WTC11 (cell line): ENCODE measurements at regions not wholly inside any gene's neighbourhood (a gene's known extent, or its start where the extent isn't known, plus 50 kb on each side); places are given as distances from the start of the nearest gene placed in this dataset.

ENCODE experiments used
- ATAC-seq: fragments of 200-7000 bp; cut with Tn5 transposase; 2 replicates; pipeline ENCODE4 v1.10.0; 2021; ENCODE audit warnings: mild to moderate bottlenecking, moderate library complexity
- CTCF ChIA-PET: fragments of 300-600 bp; sonication (Branson Sonifier 250); formaldehyde crosslinking; loops from one replicate; lab custom pipeline; 2021; ENCODE audit warnings: antibody characterized with exemption; lab: Charles Lee
- POLR2A ChIA-PET: fragments of 350-600 bp; sonication (Branson Sonifier 250); formaldehyde crosslinking; loops from one replicate; lab custom pipeline; 2021; ENCODE audit warnings: antibody characterized with exemption; lab: Charles Lee
- DNase-seq: peaks from one replicate; pipeline ENCODE4 v3.0.0; 2021; ENCODE audit warnings: low spot score
- H3K27ac Mint-ChIP-seq: 2 replicates; pipeline ENCODE4 v1.8.0; 2021; ENCODE audit warnings: mixed read lengths
- H3K27me3 Mint-ChIP-seq: 2 replicates; pipeline ENCODE4 v1.8.0; 2021; ENCODE audit warnings: low read depth, mild to moderate bottlenecking, moderate library complexity, mixed read lengths
- H3K36me3 Mint-ChIP-seq: 2 replicates; pipeline ENCODE4 v1.8.0; 2021; ENCODE audit warnings: mixed read lengths
- H3K4me1 Mint-ChIP-seq: 2 replicates; pipeline ENCODE4 v1.8.0; 2022; ENCODE audit warnings: mixed read lengths
- H3K4me3 Mint-ChIP-seq: 2 replicates; pipeline ENCODE4 v1.8.0; 2021; ENCODE audit warnings: mild to moderate bottlenecking, moderate library complexity, mixed read lengths
- H3K9me3 Mint-ChIP-seq: 2 replicates; pipeline ENCODE4 v1.8.0; 2021; ENCODE audit warnings: mixed read lengths
- CBFB ChIP-seq: sonication (generic); formaldehyde crosslinking; IDR thresholded peaks from 2 replicates; pipeline ENCODE4 v1.8.1; 2022; ENCODE audit warnings: mild to moderate bottlenecking, low read depth, missing genetic modification reagents
- EMX1 ChIP-seq: fragments of 250-450 bp; sonication (Bioruptor Pico); IDR thresholded peaks from 2 replicates; pipeline ENCODE4 v1.8.0; 2021; ENCODE audit warnings: mild to moderate bottlenecking
- FOXJ3 ChIP-seq: sonication (generic); formaldehyde crosslinking; IDR thresholded peaks from 2 replicates; pipeline ENCODE4 v1.9.0; 2021; ENCODE audit warnings: missing genetic modification reagents, mild to moderate bottlenecking, borderline replicate concordance
- GRHL2 ChIP-seq: fragments of 250-450 bp; sonication (Bioruptor Pico); IDR thresholded peaks from 2 replicates; pipeline ENCODE4 v1.8.0; 2022; ENCODE audit warnings: mild to moderate bottlenecking, moderate library complexity; ENCODE audit not compliant: insufficient replicate concordance, severe bottlenecking
- GTF2I ChIP-seq: fragments of 250-450 bp; sonication (Bioruptor Pico); conservative IDR thresholded peaks from 2 replicates; pipeline ENCODE4 v1.4.0; 2021; ENCODE audit warnings: mild to moderate bottlenecking
- KAT7 ChIP-seq: sonication (generic); formaldehyde crosslinking; IDR thresholded peaks from 2 replicates; pipeline ENCODE4 v1.8.1; 2023; ENCODE audit warnings: missing genetic modification reagents, mild to moderate bottlenecking, borderline replicate concordance
- NFATC4 ChIP-seq: fragments of 250-450 bp; sonication (Bioruptor Pico); IDR thresholded peaks from 2 replicates; pipeline ENCODE4 v1.9.0; 2021; ENCODE audit warnings: mild to moderate bottlenecking
- NFYB ChIP-seq: sonication (generic); formaldehyde crosslinking; conservative IDR thresholded peaks from 2 replicates; pipeline ENCODE4 v1.8.0; 2022; ENCODE audit warnings: low read depth, missing genetic modification reagents
- SMAD3 ChIP-seq: sonication (generic); formaldehyde crosslinking; IDR thresholded peaks from 2 replicates; pipeline ENCODE4 v1.8.0; 2022; ENCODE audit warnings: missing genetic modification reagents, mild to moderate bottlenecking, borderline replicate concordance
- SOX15 ChIP-seq: fragments of 250-450 bp; sonication (Bioruptor Pico); IDR thresholded peaks from 2 replicates; pipeline ENCODE4 v1.9.0; 2021; ENCODE audit warnings: mild to moderate bottlenecking
- TCF7 ChIP-seq: sonication (generic); formaldehyde crosslinking; IDR thresholded peaks from 2 replicates; pipeline ENCODE4 v1.8.0; 2022; ENCODE audit warnings: mild to moderate bottlenecking, low read depth, missing genetic modification reagents, moderate library complexity
- ZBTB21 ChIP-seq: sonication (generic); formaldehyde crosslinking; IDR thresholded peaks from 2 replicates; pipeline ENCODE4 v1.8.1; 2023; ENCODE audit warnings: mild to moderate bottlenecking, missing genetic modification reagents, borderline replicate concordance
- ZNF317 ChIP-seq: sonication (generic); formaldehyde crosslinking; IDR thresholded peaks from 2 replicates; pipeline ENCODE4 v1.8.1; 2023; ENCODE audit warnings: low read depth, mild to moderate bottlenecking, moderate library complexity, missing genetic modification reagents, borderline replicate concordance
- ZNF416 ChIP-seq: fragments of 250-450 bp; sonication (Bioruptor Pico); IDR thresholded peaks from 2 replicates; pipeline ENCODE4 v1.9.0; 2021; ENCODE audit warnings: mild to moderate bottlenecking, inconsistent platforms
- TF ChIP-seq, protein P1 (sequence below): sonication (generic); formaldehyde crosslinking; IDR thresholded peaks from 2 replicates; pipeline ENCODE4 v1.8.1; 2022; ENCODE audit warnings: low read depth, missing genetic modification reagents, borderline replicate concordance
- TF ChIP-seq, protein P2 (sequence below): sonication (generic); formaldehyde crosslinking; IDR thresholded peaks from 2 replicates; pipeline ENCODE4 v1.8.1; 2023; ENCODE audit warnings: mild to moderate bottlenecking, moderate library complexity, missing genetic modification reagents
- TF ChIP-seq, protein P3 (sequence below): sonication (generic); formaldehyde crosslinking; IDR thresholded peaks from 2 replicates; pipeline ENCODE4 v1.8.1; 2023; ENCODE audit warnings: mild to moderate bottlenecking, missing genetic modification reagents
- TF ChIP-seq, protein P4 (sequence below): sonication (generic); formaldehyde crosslinking; IDR thresholded peaks from 2 replicates; pipeline ENCODE4 v1.8.1; 2022; ENCODE audit warnings: missing genetic modification reagents, borderline replicate concordance
- TF ChIP-seq, protein P5 (sequence below): fragments of 200-600 bp; IDR thresholded peaks from 2 replicates; pipeline ENCODE4 v1.8.0; 2022; ENCODE audit warnings: antibody characterized with exemption
- TF ChIP-seq, protein P6 (sequence below): sonication (generic); formaldehyde crosslinking; IDR thresholded peaks from 2 replicates; pipeline ENCODE4 v1.8.0; 2022; ENCODE audit warnings: mild to moderate bottlenecking, missing genetic modification reagents
- TF ChIP-seq, protein P7 (sequence below): sonication (generic); formaldehyde crosslinking; IDR thresholded peaks from 2 replicates; pipeline ENCODE4 v1.8.0; 2023; ENCODE audit warnings: mild to moderate bottlenecking, missing genetic modification reagents

DNA sequence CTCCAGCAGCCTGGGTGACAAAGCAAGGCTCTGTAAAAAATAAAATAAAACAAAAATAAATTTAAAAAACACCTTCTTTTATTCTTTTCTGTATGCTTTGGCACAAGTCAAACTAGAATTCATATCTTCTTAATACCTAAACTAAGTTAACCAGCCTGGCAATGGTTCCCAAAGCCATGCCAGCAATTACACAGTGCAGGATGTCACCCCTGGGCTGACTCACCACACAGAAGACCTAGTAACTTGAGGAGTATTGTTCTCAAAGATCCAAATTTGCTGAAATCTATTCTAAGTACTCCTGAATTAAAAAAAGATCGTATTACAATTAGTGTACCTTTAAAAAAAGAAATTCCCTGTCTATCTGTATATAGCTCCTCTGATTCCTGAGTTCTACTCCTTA, 162.7 kb upstream of the SGK1 start:
- TF ChIP-seq EMX1 (CRISPR knock-in tag) (no peak), TCF7 (CRISPR knock-in tag) (no peak), ZBTB21 (CRISPR knock-in tag) (no peak), CBFB (CRISPR knock-in tag) (no peak), FOXJ3 (CRISPR knock-in tag) (no peak), ZNF317 (no peak), NFATC4 (no peak), SMAD3 (CRISPR knock-in tag) (no peak), SOX15 (CRISPR knock-in tag) (no peak)
- TF ChIP-seq, protein P1, sequence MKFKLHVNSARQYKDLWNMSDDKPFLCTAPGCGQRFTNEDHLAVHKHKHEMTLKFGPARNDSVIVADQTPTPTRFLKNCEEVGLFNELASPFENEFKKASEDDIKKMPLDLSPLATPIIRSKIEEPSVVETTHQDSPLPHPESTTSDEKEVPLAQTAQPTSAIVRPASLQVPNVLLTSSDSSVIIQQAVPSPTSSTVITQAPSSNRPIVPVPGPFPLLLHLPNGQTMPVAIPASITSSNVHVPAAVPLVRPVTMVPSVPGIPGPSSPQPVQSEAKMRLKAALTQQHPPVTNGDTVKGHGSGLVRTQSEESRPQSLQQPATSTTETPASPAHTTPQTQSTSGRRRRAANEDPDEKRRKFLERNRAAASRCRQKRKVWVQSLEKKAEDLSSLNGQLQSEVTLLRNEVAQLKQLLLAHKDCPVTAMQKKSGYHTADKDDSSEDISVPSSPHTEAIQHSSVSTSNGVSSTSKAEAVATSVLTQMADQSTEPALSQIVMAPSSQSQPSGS (CRISPR knock-in tag) = no peak
- TF ChIP-seq, protein P2, sequence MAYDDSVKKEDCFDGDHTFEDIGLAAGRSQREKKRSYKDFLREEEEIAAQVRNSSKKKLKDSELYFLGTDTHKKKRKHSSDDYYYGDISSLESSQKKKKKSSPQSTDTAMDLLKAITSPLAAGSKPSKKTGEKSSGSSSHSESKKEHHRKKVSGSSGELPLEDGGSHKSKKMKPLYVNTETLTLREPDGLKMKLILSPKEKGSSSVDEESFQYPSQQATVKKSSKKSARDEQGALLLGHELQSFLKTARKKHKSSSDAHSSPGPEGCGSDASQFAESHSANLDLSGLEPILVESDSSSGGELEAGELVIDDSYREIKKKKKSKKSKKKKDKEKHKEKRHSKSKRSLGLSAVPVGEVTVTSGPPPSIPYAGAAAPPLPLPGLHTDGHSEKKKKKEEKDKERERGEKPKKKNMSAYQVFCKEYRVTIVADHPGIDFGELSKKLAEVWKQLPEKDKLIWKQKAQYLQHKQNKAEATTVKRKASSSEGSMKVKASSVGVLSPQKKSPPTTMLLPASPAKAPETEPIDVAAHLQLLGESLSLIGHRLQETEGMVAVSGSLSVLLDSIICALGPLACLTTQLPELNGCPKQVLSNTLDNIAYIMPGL (CRISPR knock-in tag) = no peak
- TF ChIP-seq, protein P3, sequence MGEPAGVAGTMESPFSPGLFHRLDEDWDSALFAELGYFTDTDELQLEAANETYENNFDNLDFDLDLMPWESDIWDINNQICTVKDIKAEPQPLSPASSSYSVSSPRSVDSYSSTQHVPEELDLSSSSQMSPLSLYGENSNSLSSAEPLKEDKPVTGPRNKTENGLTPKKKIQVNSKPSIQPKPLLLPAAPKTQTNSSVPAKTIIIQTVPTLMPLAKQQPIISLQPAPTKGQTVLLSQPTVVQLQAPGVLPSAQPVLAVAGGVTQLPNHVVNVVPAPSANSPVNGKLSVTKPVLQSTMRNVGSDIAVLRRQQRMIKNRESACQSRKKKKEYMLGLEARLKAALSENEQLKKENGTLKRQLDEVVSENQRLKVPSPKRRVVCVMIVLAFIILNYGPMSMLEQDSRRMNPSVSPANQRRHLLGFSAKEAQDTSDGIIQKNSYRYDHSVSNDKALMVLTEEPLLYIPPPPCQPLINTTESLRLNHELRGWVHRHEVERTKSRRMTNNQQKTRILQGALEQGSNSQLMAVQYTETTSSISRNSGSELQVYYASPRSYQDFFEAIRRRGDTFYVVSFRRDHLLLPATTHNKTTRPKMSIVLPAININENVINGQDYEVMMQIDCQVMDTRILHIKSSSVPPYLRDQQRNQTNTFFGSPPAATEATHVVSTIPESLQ (CRISPR knock-in tag) = no peak
- CTCF ChIA-PET = no interaction called here
- POLR2A ChIA-PET = no interaction called here
- Mint-ChIP-seq H3K27ac (no peak overlapping the region), H3K9me3 (peaks cover 4% of the 10 kb centered on the region; the same call in 1 of the 2 replicates), H3K4me3 (no peak overlapping the region), H3K4me1 (peaks cover 14% of the 10 kb centered on the region), H3K27me3 (no peaks in the 10 kb centered on the region; the same call in 1 of the 2 replicates), H3K36me3 (no peaks in the 10 kb centered on the region)
- DNase-seq (no peak), ATAC-seq (no peak)

DNA sequence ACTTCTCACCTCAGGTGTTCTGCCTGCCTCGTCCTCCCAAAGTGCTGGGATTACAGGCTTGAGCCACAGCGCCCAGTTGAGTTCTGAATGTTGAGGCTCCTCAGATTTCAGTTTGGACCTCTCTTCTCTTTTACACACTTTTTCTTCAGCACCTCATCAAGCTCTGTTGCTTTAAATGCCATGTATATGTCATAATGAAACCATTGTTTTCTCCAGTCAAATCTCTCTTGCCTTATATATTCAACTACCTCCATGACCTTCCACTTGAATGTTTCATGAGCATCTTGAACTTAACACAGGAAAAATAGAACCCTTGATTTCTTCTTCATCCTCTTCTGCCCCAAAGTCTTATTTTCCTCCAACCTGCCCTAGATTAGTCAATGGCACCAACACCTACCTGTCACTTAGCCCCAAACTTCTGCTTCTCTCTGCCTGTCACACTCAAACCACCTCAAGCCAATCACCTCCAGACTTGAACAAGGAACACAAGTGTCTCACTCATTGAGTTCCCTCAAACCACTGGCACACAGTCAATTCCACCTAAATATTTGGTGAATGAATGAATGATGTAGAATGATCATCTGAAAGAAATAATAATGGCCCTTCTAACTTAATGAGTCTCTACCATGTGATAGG, 161.0 kb upstream of the SGK1 start:
- H3K4me1 Mint-ChIP-seq = peaks cover 14% of the 10 kb centered on the region
- no peaks in the 10 kb centered on the region; the same call in 1 of the 2 replicates for H3K27me3 Mint-ChIP-seq
- ChIA-PET CTCF (no interaction called here), POLR2A (no interaction called here)
- ATAC-seq (no peak), DNase-seq (no peak)
- H3K36me3 Mint-ChIP-seq = no peaks in the 10 kb centered on the region
- no peak overlapping the region for H3K4me3 Mint-ChIP-seq
- no peak overlapping the region for H3K27ac Mint-ChIP-seq
- H3K9me3 Mint-ChIP-seq = peaks cover 4% of the 10 kb centered on the region; the same call in 1 of the 2 replicates
- TF ChIP-seq, protein P4, sequence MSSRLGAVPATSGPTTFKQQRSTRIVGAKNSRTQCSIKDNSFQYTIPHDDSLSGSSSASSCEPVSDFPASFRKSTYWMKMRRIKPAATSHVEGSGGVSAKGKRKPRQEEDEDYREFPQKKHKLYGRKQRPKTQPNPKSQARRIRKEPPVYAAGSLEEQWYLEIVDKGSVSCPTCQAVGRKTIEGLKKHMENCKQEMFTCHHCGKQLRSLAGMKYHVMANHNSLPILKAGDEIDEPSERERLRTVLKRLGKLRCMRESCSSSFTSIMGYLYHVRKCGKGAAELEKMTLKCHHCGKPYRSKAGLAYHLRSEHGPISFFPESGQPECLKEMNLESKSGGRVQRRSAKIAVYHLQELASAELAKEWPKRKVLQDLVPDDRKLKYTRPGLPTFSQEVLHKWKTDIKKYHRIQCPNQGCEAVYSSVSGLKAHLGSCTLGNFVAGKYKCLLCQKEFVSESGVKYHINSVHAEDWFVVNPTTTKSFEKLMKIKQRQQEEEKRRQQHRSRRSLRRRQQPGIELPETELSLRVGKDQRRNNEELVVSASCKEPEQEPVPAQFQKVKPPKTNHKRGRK (CRISPR knock-in tag) = no peak
- TF ChIP-seq NFYB (CRISPR knock-in tag) (no peak), ZNF416 (CRISPR knock-in tag) (no peak), KAT7 (CRISPR knock-in tag) (no peak), GRHL2 (CRISPR knock-in tag) (no peak), GTF2I (CRISPR knock-in tag) (no peak)
- TF ChIP-seq, protein P5, sequence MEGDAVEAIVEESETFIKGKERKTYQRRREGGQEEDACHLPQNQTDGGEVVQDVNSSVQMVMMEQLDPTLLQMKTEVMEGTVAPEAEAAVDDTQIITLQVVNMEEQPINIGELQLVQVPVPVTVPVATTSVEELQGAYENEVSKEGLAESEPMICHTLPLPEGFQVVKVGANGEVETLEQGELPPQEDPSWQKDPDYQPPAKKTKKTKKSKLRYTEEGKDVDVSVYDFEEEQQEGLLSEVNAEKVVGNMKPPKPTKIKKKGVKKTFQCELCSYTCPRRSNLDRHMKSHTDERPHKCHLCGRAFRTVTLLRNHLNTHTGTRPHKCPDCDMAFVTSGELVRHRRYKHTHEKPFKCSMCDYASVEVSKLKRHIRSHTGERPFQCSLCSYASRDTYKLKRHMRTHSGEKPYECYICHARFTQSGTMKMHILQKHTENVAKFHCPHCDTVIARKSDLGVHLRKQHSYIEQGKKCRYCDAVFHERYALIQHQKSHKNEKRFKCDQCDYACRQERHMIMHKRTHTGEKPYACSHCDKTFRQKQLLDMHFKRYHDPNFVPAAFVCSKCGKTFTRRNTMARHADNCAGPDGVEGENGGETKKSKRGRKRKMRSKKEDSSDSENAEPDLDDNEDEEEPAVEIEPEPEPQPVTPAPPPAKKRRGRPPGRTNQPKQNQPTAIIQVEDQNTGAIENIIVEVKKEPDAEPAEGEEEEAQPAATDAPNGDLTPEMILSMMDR = no peak
- TF ChIP-seq, protein P6, sequence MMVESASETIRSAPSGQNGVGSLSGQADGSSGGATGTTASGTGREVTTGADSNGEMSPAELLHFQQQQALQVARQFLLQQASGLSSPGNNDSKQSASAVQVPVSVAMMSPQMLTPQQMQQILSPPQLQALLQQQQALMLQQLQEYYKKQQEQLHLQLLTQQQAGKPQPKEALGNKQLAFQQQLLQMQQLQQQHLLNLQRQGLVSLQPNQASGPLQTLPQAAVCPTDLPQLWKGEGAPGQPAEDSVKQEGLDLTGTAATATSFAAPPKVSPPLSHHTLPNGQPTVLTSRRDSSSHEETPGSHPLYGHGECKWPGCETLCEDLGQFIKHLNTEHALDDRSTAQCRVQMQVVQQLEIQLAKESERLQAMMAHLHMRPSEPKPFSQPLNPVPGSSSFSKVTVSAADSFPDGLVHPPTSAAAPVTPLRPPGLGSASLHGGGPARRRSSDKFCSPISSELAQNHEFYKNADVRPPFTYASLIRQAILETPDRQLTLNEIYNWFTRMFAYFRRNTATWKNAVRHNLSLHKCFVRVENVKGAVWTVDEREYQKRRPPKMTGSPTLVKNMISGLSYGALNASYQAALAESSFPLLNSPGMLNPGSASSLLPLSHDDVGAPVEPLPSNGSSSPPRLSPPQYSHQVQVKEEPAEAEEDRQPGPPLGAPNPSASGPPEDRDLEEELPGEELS (CRISPR knock-in tag) = no peak
- TF ChIP-seq, protein P7, sequence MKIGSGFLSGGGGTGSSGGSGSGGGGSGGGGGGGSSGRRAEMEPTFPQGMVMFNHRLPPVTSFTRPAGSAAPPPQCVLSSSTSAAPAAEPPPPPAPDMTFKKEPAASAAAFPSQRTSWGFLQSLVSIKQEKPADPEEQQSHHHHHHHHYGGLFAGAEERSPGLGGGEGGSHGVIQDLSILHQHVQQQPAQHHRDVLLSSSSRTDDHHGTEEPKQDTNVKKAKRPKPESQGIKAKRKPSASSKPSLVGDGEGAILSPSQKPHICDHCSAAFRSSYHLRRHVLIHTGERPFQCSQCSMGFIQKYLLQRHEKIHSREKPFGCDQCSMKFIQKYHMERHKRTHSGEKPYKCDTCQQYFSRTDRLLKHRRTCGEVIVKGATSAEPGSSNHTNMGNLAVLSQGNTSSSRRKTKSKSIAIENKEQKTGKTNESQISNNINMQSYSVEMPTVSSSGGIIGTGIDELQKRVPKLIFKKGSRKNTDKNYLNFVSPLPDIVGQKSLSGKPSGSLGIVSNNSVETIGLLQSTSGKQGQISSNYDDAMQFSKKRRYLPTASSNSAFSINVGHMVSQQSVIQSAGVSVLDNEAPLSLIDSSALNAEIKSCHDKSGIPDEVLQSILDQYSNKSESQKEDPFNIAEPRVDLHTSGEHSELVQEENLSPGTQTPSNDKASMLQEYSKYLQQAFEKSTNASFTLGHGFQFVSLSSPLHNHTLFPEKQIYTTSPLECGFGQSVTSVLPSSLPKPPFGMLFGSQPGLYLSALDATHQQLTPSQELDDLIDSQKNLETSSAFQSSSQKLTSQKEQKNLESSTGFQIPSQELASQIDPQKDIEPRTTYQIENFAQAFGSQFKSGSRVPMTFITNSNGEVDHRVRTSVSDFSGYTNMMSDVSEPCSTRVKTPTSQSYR (CRISPR knock-in tag) = no peak
